HG02623 (cell line): ENCODE measurements at regions not wholly inside any gene's neighbourhood (a gene's known extent, or its start where the extent isn't known, plus 50 kb on each side); places are given as distances from the start of the nearest gene placed in this dataset.

ENCODE experiments used
- ATAC-seq: cut with Tn5 transposase; IDR thresholded peaks from one replicate; pipeline ENCODE4 v1.9.1; 2021; ENCODE audit warnings: moderate library complexity; ENCODE audit not compliant: unreplicated experiment

GRCh38 chr10:28922127-28922526 lies 244.8 kb downstream of the BAMBI start:
- ATAC-seq, result no peak

DNA sequence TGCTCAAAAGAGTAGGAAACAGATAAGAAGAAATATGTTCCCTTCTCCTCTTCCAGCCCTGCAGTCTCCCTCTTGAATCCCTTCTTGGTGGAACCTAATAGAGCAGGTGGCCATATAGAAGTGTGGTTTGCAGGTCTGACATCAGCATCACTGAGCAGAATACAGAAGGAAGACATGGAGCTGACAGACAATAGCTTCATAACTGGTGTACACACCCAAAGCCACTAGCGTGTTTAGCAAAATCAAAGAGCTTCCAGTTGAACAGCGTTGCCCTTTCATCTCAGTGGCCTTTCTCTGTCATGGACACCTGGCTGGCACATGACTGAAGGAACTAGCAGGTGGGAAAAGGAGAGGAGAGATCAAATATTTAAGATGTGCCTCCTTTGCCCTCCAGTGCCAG lies 245.5 kb downstream of the BAMBI start:
- ATAC-seq, result no peak

DNA sequence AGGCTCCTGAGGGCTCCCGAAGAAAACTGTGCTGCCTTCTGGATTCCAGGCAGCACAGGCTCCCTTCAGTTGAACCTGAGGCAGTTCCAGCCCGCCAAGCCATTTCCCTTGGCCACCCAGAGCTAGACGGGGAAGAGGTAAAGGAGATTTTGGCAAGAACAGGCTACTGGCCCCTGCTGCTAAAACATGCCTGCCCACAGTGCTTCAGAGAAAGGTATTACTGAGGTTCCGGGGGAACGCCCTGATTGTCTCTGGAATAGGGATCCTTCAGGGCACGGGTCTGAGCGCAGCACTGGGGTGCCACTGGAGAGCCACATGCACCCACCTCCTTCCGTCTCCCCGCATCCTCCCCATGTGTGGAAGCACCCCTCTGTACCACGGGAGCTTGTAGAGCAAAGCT lies 247.4 kb downstream of the BAMBI start:
- no peak for ATAC-seq

GRCh38 chr10:28925121-28925663 lies 247.9 kb downstream of the BAMBI start:
- no peak for ATAC-seq

- ATAC-seq, result no peak
Observed at GRCh38 chr10:28926932-28927331, 249.6 kb downstream of the BAMBI start.

DNA sequence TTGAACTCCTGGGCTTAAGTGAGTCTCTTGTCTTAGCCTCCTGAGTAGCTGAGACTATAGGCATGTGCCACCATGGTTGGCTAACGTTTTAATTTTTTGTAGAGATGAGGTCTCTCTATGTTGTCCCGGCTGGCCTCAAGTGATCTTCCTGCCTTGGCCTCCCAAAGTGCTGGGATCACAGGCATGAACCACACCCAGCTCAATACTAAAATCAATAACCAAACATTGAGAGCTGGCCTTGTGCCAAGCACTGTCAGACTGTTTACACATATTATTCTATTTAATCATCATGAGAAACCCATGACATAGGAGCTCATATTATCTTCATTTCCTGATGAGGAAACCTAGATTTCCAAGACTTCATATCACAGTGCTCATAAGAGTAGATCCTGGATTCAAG lies 251.2 kb downstream of the BAMBI start:
- ATAC-seq, result no peak

GRCh38 chr10:28929942-28930341 lies 252.6 kb downstream of the BAMBI start:
- ATAC-seq, result no peak

GRCh38 chr10:28930514-28931495 lies 253.5 kb downstream of the BAMBI start:
- no peak for ATAC-seq

GRCh38 chr10:28935061-28935460 lies 257.7 kb downstream of the BAMBI start:
- no peak for ATAC-seq

DNA sequence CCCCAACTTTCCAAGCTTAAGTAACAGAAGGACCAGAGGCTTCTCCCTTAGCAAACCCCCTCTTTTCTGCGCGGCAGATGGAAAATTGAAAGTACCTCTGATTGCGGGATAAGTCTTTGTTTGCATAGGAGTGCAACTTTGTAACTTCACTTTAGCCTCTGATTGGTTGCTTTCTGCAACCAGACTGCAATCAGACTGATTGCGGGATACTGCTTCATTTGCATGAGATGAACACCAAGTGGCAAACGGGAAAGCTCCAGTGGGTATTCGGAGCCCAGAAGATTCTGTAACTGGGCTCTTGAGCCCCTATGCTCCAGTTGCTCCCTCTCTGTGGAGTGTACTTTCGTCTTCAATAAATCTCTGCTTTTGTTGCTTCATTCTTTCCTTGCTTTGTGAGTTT lies 260.6 kb downstream of the BAMBI start:
- ATAC-seq, result no peak

GRCh38 chr10:28938745-28939144 lies 261.4 kb downstream of the BAMBI start:
- ATAC-seq, result no peak

- no peak for ATAC-seq
Observed at GRCh38 chr10:28939281-28940157, 262.2 kb downstream of the BAMBI start.

- ATAC-seq, result no peak
Observed at GRCh38 chr10:28940158-28940888, 263.0 kb downstream of the BAMBI start.

DNA sequence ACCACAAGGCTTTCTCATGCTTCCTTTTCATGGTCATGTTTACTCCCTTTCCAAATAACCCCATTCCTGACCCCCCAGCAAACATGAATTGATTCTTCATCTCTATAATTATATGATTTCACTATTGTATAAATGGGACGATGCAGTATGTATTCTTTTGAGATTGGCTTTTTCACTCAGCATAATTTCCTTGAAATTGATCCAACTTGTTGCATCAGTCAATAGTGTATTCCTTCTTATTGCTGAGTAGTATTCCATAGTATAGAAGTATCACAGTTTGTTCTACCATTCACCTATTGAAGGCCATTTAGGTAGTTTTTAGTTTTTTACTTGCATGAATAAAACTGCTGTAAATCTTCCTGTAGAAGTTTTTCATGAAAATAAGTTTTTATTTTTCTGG lies 264.7 kb downstream of the BAMBI start:
- ATAC-seq, result no peak

DNA sequence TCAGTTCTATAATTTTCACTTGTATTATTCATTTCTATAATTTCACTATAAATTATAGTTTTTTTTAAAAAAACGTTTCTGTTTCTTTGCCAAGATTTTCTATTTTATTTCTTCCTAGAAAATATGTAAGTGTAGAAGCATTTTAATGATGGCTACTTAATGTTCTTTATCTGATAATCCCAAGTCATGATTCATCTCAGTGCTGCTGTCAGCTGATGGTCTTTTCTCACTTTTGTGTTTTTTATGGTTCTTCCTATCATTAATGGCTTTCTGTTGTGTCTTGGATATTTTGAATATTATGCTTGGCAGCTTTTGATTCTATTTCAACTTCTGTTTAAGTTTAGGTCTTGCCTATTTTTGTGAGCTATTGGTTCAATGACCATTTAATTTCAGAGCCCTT lies 268.6 kb downstream of the BAMBI start:
- ATAC-seq, result no peak

- no peak for ATAC-seq
Observed at GRCh38 chr10:28946479-28946878, 269.2 kb downstream of the BAMBI start.

GRCh38 chr10:28947171-28947570 lies 269.9 kb downstream of the BAMBI start:
- ATAC-seq, result no peak

- no peak for ATAC-seq
Observed at GRCh38 chr10:28948046-28948445, 270.7 kb downstream of the BAMBI start.

DNA sequence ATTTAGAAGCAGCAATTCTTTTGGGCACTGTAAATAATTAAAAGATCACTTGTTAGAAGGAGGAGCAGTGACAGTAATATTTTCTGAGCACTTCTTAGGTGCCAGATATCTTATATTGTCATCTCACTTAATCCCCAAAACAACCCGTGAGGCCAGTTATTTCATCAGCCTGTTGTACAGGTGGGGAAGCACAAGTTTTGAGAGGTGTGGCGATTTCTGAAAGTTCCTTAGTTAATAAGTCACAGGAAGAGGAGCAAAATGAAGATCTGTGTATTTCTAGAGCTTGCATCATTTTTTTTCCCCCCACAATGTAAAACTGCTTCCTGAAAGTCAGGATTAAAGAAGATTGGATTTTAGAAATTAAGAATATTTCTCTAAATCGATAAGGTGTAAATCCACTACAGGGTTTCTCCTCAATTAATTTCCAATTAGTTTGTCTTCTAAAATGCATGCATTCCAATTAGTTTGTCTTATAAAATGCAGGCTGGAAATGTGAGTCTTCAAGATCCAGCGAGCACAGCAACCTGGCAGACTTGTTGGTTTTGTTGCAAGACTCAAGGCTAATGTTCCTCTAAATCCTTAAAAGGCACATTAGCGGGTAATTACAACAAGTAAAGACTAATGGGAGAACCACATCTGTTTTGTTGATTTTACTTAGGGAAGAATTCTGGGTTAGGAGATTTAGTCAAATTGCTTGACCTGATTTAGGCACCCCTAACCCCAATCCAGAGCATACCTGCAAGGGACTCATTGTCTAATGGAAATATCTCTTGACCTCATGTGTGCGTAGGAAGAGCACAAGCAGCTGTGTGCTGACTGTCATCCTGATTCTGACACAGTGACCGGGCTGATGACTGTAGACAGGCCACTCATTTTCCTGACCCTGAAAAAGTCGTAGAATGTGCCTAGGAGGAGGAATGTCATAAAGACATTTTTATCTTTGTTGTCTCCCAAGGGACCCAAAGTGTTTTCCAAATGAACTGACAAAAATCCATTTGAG lies 272.0 kb downstream of the BAMBI start:
- ATAC-seq, result no peak

- ATAC-seq, result no peak
Observed at GRCh38 chr10:28951484-28951883, 274.2 kb downstream of the BAMBI start.
